Liver (tissue), 8 donors: ENCODE measurements at regions not wholly inside any gene's neighbourhood (a gene's known extent, or its start where the extent isn't known, plus 50 kb on each side); places are given as distances from the start of the nearest gene placed in this dataset.

Source experiments
- DNase-seq: peaks from one replicate; pipeline ENCODE4 v3.0.0-alpha.2; 2017; ENCODE audit warnings: low spot score
- H3K27ac ChIP-seq, 2 donors: one replicate each; pipeline ENCODE4 v1.7.0; 2013; ENCODE audit warnings: inconsistent platforms in 2 of 2, low read length in 2 of 2, control low read depth in 1 of 2, low read depth in 1 of 2, mild to moderate bottlenecking in 1 of 2
- H3K27me3 ChIP-seq, 4 donors: one replicate each; pipeline versions ENCODE4 v1.6.1 to v1.7.0; 2013; ENCODE audit warnings: low read length in 3 of 4, inconsistent platforms in 1 of 4, mild to moderate bottlenecking in 1 of 4, moderate library complexity in 1 of 4; ENCODE audit not compliant: control insufficient read depth in 4 of 4, insufficient read depth in 4 of 4
- H3K36me3 ChIP-seq, 4 donors: one replicate each; pipeline versions ENCODE4 v1.6.1 to v1.7.0; 2013; ENCODE audit warnings: low read length in 3 of 4, mild to moderate bottlenecking in 3 of 4, low read depth in 1 of 4, moderate library complexity in 1 of 4; ENCODE audit not compliant: control insufficient read depth in 4 of 4, insufficient read depth in 3 of 4
- H3K4me1 ChIP-seq, 4 donors: one replicate each; pipeline versions ENCODE4 v1.6.1 to v1.7.0; 2013; ENCODE audit warnings: low read length in 3 of 4, mild to moderate bottlenecking in 3 of 4, moderate library complexity in 1 of 4; ENCODE audit not compliant: control insufficient read depth in 4 of 4, insufficient read depth in 4 of 4
- H3K4me3 ChIP-seq, 3 donors: one replicate each; pipeline versions ENCODE4 v1.6.1 to v1.7.0; 2013; ENCODE audit warnings: low read length in 3 of 3, control low read depth in 1 of 3, low read depth in 1 of 3, mild to moderate bottlenecking in 1 of 3
- H3K9ac ChIP-seq, 2 donors: one replicate each; pipeline ENCODE4 v1.7.0; 2013; ENCODE audit warnings: low read length in 2 of 2, mild to moderate bottlenecking in 2 of 2, moderate library complexity in 2 of 2, control low read depth in 1 of 2, low read depth in 1 of 2
- H3K9me3 ChIP-seq, 4 donors: one replicate each; pipeline versions ENCODE4 v1.6.1 to v1.7.0; 2013; ENCODE audit warnings: low read length in 3 of 4; ENCODE audit not compliant: control insufficient read depth in 4 of 4
- EGR1 ChIP-seq, 2 donors: IDR thresholded peaks; 2 replicates each; pipeline ENCODE4 v1.6.1; 2016 to 2018; ENCODE audit warnings: antibody characterized with exemption in 2 of 2, low read depth in 2 of 2
- FOXA1 ChIP-seq: IDR thresholded peaks from 2 replicates; pipeline ENCODE4 v1.6.1; 2016; ENCODE audit warnings: antibody characterized with exemption
- FOXA2 ChIP-seq: IDR thresholded peaks from 2 replicates; pipeline ENCODE4 v1.6.1; 2016; ENCODE audit warnings: antibody characterized with exemption
- GABPA ChIP-seq, 2 donors: IDR thresholded peaks in 1 of 2; conservative IDR thresholded peaks in 1 of 2; 2 replicates each; pipeline ENCODE4 v1.6.1; 2016; ENCODE audit warnings: antibody characterized with exemption in 2 of 2, mild to moderate bottlenecking in 1 of 2, moderate library complexity in 1 of 2
- HNF4A ChIP-seq, 2 donors: conservative IDR thresholded peaks; 2 replicates each; pipeline ENCODE4 v1.6.1; 2016; ENCODE audit warnings: antibody characterized with exemption in 2 of 2, mild to moderate bottlenecking in 2 of 2
- HNF4G ChIP-seq: IDR thresholded peaks from 2 replicates; pipeline ENCODE4 v1.6.1; 2016; ENCODE audit warnings: antibody characterized with exemption
- JUND ChIP-seq, 2 donors: IDR thresholded peaks; 2 replicates each; pipeline ENCODE4 v1.6.1; 2016; ENCODE audit warnings: antibody characterized with exemption in 2 of 2
- MAX ChIP-seq: IDR thresholded peaks from 2 replicates; pipeline ENCODE4 v1.6.1; 2016; ENCODE audit warnings: antibody characterized with exemption
- NR2F2 ChIP-seq: IDR thresholded peaks from 2 replicates; pipeline ENCODE4 v1.6.1; 2016; ENCODE audit warnings: antibody characterized with exemption
- RAD21 ChIP-seq, 2 donors: IDR thresholded peaks; 2 replicates each; pipeline ENCODE4 v1.6.1; 2016; ENCODE audit warnings: antibody characterized with exemption in 2 of 2, mild to moderate bottlenecking in 2 of 2
- RXRA ChIP-seq, 2 donors: IDR thresholded peaks; 2 replicates each; pipeline ENCODE4 v1.6.1; 2017 to 2018; ENCODE audit warnings: antibody characterized with exemption in 2 of 2, mild to moderate bottlenecking in 1 of 2
- SP1 ChIP-seq: IDR thresholded peaks from 2 replicates; pipeline ENCODE4 v1.6.1; 2018; ENCODE audit warnings: antibody characterized with exemption, mild to moderate bottlenecking
- TAF1 ChIP-seq: conservative IDR thresholded peaks from 2 replicates; pipeline ENCODE4 v1.6.1; 2016; ENCODE audit warnings: antibody characterized with exemption, mild to moderate bottlenecking
- YY1 ChIP-seq: IDR thresholded peaks from 2 replicates; pipeline ENCODE4 v1.6.1; 2016; ENCODE audit warnings: antibody characterized with exemption, mild to moderate bottlenecking
- WGBS: extraction: QIAGEN DNeasy Blood & Tissue Kit; methylation state at CpG from one replicate; pipeline ENCODE4 v1.1.7; 2013; 5-methylcytosine and 5-hydroxymethylcytosine counted together
- TF ChIP-seq, protein P1 (sequence below): IDR thresholded peaks from 2 replicates; pipeline ENCODE4 v1.6.1; 2016; ENCODE audit warnings: antibody characterized with exemption
- TF ChIP-seq, protein P2 (sequence below): IDR thresholded peaks from 2 replicates; pipeline ENCODE4 v1.6.1; 2016; ENCODE audit warnings: antibody characterized with exemption
- TF ChIP-seq, protein P3 (sequence below): IDR thresholded peaks from 2 replicates; pipeline ENCODE4 v1.6.1; 2016; ENCODE audit warnings: antibody characterized with exemption, mild to moderate bottlenecking
- TF ChIP-seq, protein P4 (sequence below): fragments of 150-350 bp; IDR thresholded peaks from 2 replicates; pipeline ENCODE4 v1.5.1; 2017; ENCODE audit warnings: improper control_type of control experiment, low read depth, low read length; ENCODE audit not compliant: missing input control
- donor health status: healthy.
- donor health status: healthy.
- donor health status: healthy.
- donor health status: healthy.
- donor health status: healthy.

DNA sequence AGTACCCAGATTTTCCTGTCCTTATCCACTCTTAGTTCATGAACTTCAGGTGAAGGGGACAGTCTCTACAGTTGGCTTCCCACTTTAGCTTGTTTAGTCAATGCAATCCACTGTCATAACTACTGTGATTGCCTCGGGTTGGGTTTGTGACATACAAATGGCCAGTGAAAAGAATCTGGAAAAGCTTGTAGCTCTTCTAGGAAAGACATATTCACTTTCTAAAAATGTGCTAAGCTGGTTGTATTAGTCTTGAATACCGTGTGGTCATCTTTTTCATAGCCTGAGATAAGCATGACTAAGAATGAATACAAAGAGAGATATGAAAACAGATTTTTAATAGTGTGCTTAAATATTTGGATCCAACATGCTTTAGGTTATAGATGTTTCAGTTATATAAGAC lies 1443.5 kb upstream of the IGFBP7 start:
- TF ChIP-seq FOXA2: no peak
- TF ChIP-seq HNF4G: no peak
- TF ChIP-seq SP1: no peak
- TF ChIP-seq, protein P1, sequence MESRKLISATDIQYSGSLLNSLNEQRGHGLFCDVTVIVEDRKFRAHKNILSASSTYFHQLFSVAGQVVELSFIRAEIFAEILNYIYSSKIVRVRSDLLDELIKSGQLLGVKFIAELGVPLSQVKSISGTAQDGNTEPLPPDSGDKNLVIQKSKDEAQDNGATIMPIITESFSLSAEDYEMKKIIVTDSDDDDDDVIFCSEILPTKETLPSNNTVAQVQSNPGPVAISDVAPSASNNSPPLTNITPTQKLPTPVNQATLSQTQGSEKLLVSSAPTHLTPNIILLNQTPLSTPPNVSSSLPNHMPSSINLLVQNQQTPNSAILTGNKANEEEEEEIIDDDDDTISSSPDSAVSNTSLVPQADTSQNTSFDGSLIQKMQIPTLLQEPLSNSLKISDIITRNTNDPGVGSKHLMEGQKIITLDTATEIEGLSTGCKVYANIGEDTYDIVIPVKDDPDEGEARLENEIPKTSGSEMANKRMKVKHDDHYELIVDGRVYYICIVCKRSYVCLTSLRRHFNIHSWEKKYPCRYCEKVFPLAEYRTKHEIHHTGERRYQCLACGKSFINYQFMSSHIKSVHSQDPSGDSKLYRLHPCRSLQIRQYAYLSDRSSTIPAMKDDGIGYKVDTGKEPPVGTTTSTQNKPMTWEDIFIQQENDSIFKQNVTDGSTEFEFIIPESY: no peak
- TF ChIP-seq JUND (IDR thresholded peaks at IDR 0.05): no peak
- no peak for TF ChIP-seq HNF4A (conservative IDR thresholded peaks at IDR 0.05)
- TF ChIP-seq, protein P2, sequence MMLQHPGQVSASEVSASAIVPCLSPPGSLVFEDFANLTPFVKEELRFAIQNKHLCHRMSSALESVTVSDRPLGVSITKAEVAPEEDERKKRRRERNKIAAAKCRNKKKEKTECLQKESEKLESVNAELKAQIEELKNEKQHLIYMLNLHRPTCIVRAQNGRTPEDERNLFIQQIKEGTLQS: no peak
- TF ChIP-seq MAX: no peak
- no peak for TF ChIP-seq TAF1
- TF ChIP-seq EGR1 (IDR thresholded peaks at IDR 0.05; ENCODE audit: low read depth in 2 of 2): no peak
- no peak for TF ChIP-seq YY1
- no peak for TF ChIP-seq RAD21 (IDR thresholded peaks at IDR 0.05)
- TF ChIP-seq RXRA (IDR thresholded peaks at IDR 0.05): no peak
- no peak for TF ChIP-seq FOXA1
- TF ChIP-seq, protein P3, sequence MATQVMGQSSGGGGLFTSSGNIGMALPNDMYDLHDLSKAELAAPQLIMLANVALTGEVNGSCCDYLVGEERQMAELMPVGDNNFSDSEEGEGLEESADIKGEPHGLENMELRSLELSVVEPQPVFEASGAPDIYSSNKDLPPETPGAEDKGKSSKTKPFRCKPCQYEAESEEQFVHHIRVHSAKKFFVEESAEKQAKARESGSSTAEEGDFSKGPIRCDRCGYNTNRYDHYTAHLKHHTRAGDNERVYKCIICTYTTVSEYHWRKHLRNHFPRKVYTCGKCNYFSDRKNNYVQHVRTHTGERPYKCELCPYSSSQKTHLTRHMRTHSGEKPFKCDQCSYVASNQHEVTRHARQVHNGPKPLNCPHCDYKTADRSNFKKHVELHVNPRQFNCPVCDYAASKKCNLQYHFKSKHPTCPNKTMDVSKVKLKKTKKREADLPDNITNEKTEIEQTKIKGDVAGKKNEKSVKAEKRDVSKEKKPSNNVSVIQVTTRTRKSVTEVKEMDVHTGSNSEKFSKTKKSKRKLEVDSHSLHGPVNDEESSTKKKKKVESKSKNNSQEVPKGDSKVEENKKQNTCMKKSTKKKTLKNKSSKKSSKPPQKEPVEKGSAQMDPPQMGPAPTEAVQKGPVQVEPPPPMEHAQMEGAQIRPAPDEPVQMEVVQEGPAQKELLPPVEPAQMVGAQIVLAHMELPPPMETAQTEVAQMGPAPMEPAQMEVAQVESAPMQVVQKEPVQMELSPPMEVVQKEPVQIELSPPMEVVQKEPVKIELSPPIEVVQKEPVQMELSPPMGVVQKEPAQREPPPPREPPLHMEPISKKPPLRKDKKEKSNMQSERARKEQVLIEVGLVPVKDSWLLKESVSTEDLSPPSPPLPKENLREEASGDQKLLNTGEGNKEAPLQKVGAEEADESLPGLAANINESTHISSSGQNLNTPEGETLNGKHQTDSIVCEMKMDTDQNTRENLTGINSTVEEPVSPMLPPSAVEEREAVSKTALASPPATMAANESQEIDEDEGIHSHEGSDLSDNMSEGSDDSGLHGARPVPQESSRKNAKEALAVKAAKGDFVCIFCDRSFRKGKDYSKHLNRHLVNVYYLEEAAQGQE: no peak
- TF ChIP-seq, protein P4, sequence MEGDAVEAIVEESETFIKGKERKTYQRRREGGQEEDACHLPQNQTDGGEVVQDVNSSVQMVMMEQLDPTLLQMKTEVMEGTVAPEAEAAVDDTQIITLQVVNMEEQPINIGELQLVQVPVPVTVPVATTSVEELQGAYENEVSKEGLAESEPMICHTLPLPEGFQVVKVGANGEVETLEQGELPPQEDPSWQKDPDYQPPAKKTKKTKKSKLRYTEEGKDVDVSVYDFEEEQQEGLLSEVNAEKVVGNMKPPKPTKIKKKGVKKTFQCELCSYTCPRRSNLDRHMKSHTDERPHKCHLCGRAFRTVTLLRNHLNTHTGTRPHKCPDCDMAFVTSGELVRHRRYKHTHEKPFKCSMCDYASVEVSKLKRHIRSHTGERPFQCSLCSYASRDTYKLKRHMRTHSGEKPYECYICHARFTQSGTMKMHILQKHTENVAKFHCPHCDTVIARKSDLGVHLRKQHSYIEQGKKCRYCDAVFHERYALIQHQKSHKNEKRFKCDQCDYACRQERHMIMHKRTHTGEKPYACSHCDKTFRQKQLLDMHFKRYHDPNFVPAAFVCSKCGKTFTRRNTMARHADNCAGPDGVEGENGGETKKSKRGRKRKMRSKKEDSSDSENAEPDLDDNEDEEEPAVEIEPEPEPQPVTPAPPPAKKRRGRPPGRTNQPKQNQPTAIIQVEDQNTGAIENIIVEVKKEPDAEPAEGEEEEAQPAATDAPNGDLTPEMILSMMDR: no peak
- TF ChIP-seq NR2F2: no peak
- no peak for TF ChIP-seq GABPA (IDR thresholded peaks at IDR 0.05 in 1 of 2, conservative IDR thresholded peaks at IDR 0.05 in 1 of 2)
- H3K9ac ChIP-seq: no peak overlapping the region
- H3K4me3 ChIP-seq: no peak overlapping the region
- no peak for DNase-seq
- H3K36me3 ChIP-seq: no peaks in the 10 kb centered on the region
- H3K9me3 ChIP-seq: peaks cover 0 to 1% (median 0%) of the 10 kb centered on the region in 4 donors
- no peaks in the 10 kb centered on the region for H3K4me1 ChIP-seq
- WGBS: 50% methylated on average over 2 of the region's 2 CpGs
- no peaks in the 10 kb centered on the region for H3K27me3 ChIP-seq
- H3K27ac ChIP-seq: no peak overlapping the region
